GM18951 (cell line): ENCODE measurements at regions not wholly inside any gene's neighbourhood (a gene's known extent, or its start where the extent isn't known, plus 50 kb on each side); places are given as distances from the start of the nearest gene placed in this dataset.

Source experiments
- POLR2A ChIP-seq: IDR thresholded peaks from 4 replicates; pipeline ENCODE4 v1.6.1; 2011; ENCODE audit warnings: mild to moderate bottlenecking; ENCODE audit not compliant: insufficient read length, insufficient read depth; ENCODE audit errors: extremely low read depth
- in situ Hi-C: fragments of 300-500 bp; cut with MboI; formaldehyde crosslinking; loops from one replicate; pipeline ENCODE4 v1.12.0; 2022; ENCODE audit warnings: low sequenced_read_pairs, mixed read lengths, inconsistent platforms; ENCODE audit not compliant: unreplicated experiment

DNA sequence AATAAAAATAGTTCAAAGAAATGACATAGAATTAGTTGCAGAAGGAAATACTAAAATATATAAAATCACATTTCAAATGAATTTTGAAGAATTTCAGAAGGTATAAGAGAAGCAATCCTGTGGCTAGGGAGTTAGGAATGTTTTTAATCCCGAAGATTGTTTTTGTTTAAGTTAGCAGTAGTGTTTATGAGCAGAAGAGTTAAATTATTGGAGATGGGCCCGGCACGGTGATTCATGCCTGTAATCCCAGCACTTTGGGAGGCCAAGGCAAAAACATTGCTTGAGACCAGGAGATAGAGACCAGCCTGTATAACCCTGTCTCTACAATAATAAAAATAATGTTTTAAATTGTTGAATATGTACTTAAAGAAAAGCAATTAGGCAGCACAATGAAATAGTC lies 432.5 kb downstream of the MFSD1 start:
- in situ Hi-C loops, result no loop called here
- TF ChIP-seq POLR2A, result no peak

DNA sequence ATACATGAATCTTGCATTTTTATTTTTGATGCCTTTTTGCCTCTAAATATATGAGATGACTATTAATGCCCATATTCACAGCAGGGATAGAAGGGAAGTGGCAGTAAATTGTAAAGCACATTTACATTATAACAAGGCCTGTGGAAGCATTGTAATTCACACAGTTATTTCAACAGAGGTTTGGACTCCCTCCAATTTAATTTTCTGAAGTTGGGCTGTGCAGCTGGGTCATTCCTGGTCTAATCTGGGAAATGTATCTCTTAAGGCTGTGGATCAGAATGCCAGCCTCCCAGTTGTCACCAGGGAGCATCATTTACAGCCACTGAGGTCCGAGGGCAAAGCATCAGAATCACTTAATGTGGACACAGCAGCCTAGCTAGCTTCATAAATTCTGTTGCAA lies 434.5 kb downstream of the MFSD1 start:
- in situ Hi-C loops, result no loop called here
- no peak for TF ChIP-seq POLR2A

DNA sequence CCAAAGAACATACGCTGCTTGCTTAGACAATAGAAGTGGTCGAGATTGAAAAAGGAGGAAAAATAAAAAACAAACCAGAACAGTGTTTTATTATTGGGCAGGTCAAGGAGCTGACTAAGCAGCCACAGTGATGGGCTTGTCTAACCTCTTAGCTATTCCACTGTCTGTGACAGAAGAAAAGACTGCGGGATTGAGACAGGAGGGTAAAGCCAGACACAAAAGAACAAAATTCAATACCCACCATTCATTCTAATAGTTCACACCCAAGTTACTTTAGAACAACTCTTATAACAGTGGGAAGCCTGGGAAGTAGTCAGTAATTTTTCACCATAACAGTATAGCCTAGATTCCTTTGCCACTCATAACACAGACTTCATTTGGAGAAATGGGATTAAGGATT lies 435.4 kb downstream of the MFSD1 start:
- TF ChIP-seq POLR2A, result no peak
- in situ Hi-C loops, result no loop called here

DNA sequence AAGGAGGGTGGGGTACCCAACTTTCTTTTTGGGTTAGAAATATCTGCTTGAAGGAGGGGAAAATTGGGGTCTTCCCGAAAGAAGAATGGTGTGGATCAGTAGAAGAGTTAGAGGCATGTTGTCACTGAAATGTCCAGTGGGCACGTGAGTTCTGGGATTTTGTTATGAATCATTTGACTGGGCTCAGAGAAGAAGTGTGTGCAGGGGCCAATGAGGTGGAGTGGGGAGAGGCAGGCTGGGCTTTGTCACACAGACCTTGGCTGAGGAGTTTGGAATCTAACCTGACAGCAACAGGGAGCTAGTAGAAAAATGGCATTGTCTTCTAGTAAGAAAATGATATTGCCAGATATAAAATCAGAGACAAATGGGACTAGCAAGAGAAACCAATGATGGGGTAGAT lies 436.8 kb downstream of the MFSD1 start:
- TF ChIP-seq POLR2A, result no peak
- in situ Hi-C loops, result no loop called here

DNA sequence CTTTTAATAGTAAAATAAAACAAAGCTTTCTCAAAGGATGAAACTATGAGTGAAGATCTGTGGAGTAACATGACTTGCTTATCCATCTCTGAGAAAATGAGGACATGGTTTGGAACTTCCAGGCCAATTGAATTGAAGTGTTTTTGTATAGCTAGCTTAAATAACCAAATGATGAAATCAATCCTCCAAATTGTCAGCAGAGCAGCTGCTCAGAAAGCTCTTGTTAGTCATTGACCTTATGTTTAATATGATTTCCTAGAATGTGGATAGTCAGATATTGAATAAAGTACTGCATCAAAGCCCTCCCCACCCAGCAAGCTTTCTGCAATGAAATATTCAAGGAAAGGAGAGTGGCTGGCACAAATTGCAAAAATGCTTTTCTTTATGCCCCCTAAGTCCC lies 437.2 kb downstream of the MFSD1 start:
- TF ChIP-seq POLR2A, result no peak
- in situ Hi-C loops, result no loop called here

DNA sequence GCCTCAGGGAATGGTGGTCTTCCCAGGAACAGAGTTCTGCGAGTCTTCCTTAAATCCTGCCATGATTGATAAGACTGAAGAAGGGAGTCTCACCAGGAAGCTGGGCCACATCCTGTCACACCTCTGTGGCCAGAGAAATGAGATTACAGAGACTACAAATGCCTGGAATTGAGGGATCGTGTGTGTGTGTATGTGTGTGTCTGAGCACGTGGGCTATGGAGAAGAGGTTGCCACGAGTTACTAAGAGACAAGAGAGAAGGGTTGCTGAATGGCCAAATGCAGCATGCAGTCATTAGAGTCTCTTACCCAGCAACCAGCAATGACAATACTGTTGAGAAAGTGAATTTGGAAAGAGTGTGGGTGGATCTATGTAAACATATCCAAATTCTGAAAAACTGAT lies 443.1 kb downstream of the MFSD1 start:
- in situ Hi-C loops, result no loop called here
- TF ChIP-seq POLR2A, result no peak

DNA sequence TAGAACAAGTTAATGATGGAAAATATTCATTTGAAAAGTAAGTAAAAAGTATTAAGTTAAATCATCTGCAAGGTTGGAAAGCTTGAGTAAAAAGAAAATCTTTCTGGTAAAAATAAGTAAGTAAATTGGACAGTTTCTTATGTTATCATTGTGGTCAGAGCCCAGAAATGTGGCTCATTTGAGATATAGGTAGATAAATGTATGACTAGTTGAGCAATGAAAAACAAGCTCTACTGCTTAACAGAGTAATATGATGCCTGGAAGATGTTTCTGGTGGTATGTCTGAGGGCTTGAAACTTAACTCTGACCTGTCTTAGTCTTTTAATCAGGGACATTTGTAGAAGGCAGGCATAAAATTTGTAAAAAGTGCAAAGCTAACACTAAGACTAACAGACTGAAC lies 444.0 kb downstream of the MFSD1 start:
- in situ Hi-C loops, result no loop called here
- no peak for TF ChIP-seq POLR2A

DNA sequence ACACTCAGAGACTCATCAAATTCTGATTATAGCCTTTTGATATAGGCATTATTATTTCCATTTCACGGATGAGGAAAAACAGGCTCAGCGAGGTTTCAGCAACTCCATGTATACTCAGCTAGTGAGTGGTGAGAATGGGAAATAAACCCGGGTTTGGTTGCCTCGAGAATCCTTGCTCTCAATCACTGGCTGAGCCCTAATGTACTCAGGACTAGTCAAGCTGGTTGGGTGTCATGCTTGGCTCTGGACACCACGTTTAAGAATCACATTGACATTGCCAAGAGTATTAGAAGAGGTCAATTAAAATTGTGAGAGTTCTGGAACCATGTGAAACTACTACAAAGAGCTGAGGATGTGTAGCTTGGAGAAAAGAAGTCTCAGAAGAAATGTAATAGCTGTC lies 444.5 kb downstream of the MFSD1 start:
- in situ Hi-C loops, result no loop called here
- TF ChIP-seq POLR2A, result no peak

DNA sequence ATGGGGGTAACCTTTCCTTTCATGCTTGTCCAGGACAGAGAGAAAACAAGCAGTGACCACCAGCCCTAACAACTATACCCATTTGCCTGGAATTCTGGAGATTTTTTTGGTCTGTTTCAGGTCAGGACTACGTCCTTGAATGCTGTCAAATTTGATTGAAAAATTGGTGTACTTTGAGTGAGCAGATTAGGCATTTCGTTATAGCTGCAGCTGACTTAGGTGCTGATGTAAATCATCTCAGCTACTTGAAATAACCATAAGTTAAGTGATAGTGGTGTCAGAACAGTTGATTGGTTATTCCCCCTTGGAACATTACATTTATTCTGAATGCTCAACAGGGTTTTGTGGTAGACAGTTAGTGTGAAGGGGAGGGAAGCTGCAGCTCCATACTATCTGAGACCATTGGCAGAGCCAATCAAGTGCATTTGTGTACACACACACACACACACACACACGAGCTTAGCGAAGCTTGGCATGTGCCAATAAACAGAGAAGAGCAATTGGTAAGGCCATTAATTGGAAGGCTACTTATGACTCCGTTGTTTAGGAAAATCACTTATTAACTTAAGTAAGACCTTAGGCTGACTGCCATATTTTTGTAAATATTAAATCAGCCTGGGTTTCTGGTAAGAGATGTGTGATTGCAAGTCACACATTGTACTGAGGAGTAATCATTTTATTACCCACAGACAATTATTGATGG lies 447.8 kb downstream of the MFSD1 start:
- no peak for TF ChIP-seq POLR2A
- in situ Hi-C loops, result loop anchor here (10.0 kb wide), 2 partner anchors 115 to 405 kb away; no protein-coding TSS in a partner anchor

DNA sequence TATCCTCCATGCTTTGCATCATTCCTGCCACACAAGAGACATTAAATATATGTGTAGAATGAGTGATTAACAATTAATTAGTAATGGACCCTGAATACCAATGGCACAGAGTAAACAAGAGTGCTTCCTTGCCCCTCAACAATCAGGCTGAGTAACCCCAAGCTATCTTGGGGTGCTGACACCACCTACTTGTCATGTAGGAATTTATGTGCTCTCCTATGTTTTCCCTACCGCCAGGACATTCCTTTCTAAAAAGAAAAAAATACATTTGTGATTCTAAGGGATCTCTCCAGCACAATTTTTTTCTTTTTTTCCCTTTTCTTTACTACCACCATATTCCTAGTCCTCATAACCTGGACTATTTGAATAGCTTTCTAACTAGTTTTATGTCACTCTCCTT lies 449.1 kb downstream of the MFSD1 start:
- in situ Hi-C loops, result loop anchor here (10.0 kb wide), 2 partner anchors 116 to 406 kb away; no protein-coding TSS in a partner anchor
- TF ChIP-seq POLR2A, result no peak

DNA sequence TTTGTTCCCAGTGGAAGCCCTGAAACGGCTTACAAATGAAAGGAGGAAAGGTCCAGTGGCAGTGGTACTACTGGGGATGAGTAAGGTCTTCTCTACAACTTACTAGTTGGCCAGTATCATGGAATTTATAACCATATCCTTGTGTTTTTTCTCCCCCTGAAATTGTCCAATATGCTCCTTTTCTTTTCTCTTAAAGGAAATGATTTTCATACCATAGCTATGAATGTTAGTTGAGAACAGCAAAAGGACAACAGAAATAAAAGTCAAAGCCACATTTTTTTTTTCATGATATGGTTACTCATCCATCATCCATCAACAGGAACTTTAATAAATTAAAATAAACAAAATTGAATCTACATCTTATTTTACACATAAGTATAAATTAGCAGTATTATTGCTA lies 450.4 kb downstream of the MFSD1 start:
- in situ Hi-C loops, result loop anchor here (10.0 kb wide), 2 partner anchors 117 to 407 kb away; no protein-coding TSS in a partner anchor
- no peak for TF ChIP-seq POLR2A

DNA sequence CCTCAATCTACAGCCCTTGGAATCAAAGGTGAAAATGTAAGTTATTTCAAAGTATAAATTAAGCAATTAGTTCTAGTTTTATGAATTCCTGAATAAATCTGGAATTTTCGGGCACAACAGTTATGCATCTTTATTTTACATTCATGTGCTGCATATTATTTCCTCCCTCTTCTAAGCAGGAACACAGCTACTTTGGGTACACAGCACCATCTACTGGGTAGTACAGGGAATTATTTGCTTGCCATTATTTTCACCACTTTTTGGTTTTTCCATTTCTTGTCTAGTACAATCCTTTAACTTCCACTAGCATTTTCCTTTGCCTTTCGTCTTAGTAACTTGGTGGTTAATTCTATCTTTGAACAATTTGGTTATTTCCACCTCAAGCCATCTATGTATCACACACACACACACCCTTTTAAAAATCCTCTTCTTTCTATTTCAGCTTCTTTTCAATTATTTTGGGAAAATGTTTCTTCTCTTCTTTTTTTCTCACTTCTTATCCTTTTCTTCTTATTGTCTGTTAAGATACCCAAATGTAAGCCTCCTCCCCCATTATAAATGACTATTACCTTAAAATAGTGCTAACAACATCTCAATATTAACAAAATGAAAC lies 451.0 kb downstream of the MFSD1 start:
- in situ Hi-C loops, result loop anchor here (10.0 kb wide), 2 partner anchors 118 to 408 kb away; no protein-coding TSS in a partner anchor

DNA sequence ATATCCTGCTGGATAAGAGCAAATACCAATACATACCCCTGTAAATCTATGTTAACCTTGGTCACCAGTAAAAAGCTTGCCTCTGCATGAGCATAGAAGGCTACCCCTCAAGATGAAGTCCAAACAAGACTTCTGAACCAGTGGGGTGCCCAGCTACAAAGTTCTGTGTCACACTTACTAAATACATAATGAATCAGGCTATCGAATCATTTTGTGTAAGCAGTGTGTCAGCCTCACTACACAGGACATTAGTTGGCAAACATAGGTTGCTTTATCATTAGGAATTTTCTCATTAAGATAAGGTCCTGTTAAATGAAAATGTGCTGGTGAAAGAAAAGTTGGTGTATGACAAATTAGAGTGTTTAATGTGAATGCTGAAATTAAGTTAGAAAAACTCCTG lies 452.0 kb downstream of the MFSD1 start:
- no peak for TF ChIP-seq POLR2A
- in situ Hi-C loops, result loop anchor here (10.0 kb wide), 2 partner anchors 119 to 409 kb away; no protein-coding TSS in a partner anchor

More for the DNA sequence above, 451.0 kb downstream of the MFSD1 start:
- TF ChIP-seq POLR2A, result no peak

DNA sequence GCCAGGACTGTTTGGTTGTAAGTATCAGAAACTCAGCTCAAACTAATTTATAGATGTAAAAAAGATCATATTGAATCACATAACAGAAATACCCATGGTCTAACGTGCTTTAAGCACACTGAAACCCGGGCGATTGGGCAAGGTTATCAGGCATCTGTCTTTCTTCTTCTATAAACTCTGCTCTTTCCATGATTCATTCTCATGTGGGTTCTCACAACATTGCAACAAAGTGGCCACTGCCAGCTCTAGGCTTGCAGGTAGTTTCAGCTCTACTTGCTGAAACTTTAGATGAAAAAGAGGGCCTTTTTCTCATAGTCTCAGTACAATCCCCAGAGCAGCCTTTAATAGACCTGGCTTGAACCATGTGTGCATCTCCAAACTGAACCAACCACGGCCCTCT lies 456.1 kb downstream of the MFSD1 start:
- in situ Hi-C loops, result loop anchor here (10.0 kb wide), 2 partner anchors 123 to 413 kb away; no protein-coding TSS in a partner anchor
- no peak for TF ChIP-seq POLR2A
